ENCODE measurements at regions not wholly inside any gene's neighbourhood (a gene's known extent, or its start where the extent isn't known, plus 50 kb on each side); places are given as distances from the start of the nearest gene placed in this dataset.

- no peaks in the 10 kb centered on the region for H3K4me1 ChIP-seq (ENCODE audit: control insufficient read depth, extremely low read depth, insufficient read depth, low read length)
- no peaks in the 10 kb centered on the region for H4K20me1 ChIP-seq (replicated peaks; ENCODE audit: control insufficient read depth, extremely low read depth, insufficient read depth, low read length)
- no peaks in the 10 kb centered on the region for H3K36me3 ChIP-seq (ENCODE audit: control insufficient read depth in 2 of 2, extremely low read depth in 1 of 2, insufficient read depth in 2 of 2, low read length in 2 of 2)
- H3K9ac ChIP-seq (replicated peaks; ENCODE audit: extremely low read depth, insufficient read depth, low read length): no peak overlapping the region
- no TSS peak for BruUV-seq (replicated peaks)
- no peak overlapping the region for H3K27ac ChIP-seq (ENCODE audit: insufficient read depth, low read depth, low read length)
- TF ChIP-seq EZH2 (IDR thresholded peaks at IDR 0.05; ENCODE audit: borderline replicate concordance, low read depth, low read length, severe bottlenecking) (no peak), CTCF (IDR thresholded peaks at IDR 0.05; ENCODE audit: extremely low read depth in 1 of 2, insufficient read depth in 1 of 2, low read depth in 1 of 2, low read length in 2 of 2) (no peak), POLR2A (IDR thresholded peaks at IDR 0.05; ENCODE audit: low read depth, low read length) (no peak), POLR2AphosphoS5 (IDR thresholded peaks at IDR 0.05; ENCODE audit: insufficient read depth, low read depth, low read length) (no peak), JUN (IDR thresholded peaks at IDR 0.05; ENCODE audit: borderline replicate concordance, insufficient read depth, insufficient read length, low read depth) (no peak), GATA2 (IDR thresholded peaks at IDR 0.05; ENCODE audit: insufficient read depth, insufficient read length, low read depth, low read length) (no peak), MYC (IDR thresholded peaks at IDR 0.05; ENCODE audit: low read depth, low read length) (no peak), FOS (IDR thresholded peaks at IDR 0.05; ENCODE audit: borderline replicate concordance, insufficient read depth, low read length) (no peak)
- TF ChIP-seq, protein P1, sequence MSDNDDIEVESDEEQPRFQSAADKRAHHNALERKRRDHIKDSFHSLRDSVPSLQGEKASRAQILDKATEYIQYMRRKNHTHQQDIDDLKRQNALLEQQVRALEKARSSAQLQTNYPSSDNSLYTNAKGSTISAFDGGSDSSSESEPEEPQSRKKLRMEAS (IDR thresholded peaks at IDR 0.05; ENCODE audit: insufficient read depth, insufficient read length): no peak
- H3K79me2 ChIP-seq (ENCODE audit: control insufficient read depth, insufficient read depth, low read length): no peaks in the 10 kb centered on the region
- intact Hi-C loops (cut with micrococcal nuclease): no loop called here
- ChIA-PET POLR2A (no interaction called here), CTCF (no interaction called here)
- no peak overlapping the region for H2AFZ ChIP-seq (ENCODE audit: low read depth, low read length)
- no peaks in the 10 kb centered on the region for H3K9me1 ChIP-seq (replicated peaks; ENCODE audit: control insufficient read depth, extremely low read depth, insufficient read depth, low read length)
- FAIRE-seq: no peak
- DNase-seq (ENCODE audit: low read depth, low spot score): no peak
- no peak overlapping the region for H3K4me3 ChIP-seq (replicated peaks in 1 of 3; ENCODE audit: insufficient read depth in 1 of 3, low read depth in 1 of 3, low read length in 3 of 3)
- no peaks in the 10 kb centered on the region for H3K9me3 ChIP-seq (replicated peaks; ENCODE audit: control insufficient read depth, insufficient read depth, low read length)
- dilution Hi-C loops (cut with MboI; ENCODE audit: extremely low pct_ligation_motif_present, low sequenced_read_pairs): no loop called here
- no peaks in the 10 kb centered on the region for H3K27me3 ChIP-seq (ENCODE audit: control insufficient read depth in 2 of 2, insufficient read depth in 2 of 2, low read length in 2 of 2)
- H3K4me2 ChIP-seq (ENCODE audit: insufficient read depth, low read length): no peak overlapping the region
These were observed 335.6 kb downstream of the LRRIQ3 start for GRCh38 chr1:73862355-73862754.

Data from endothelial cell of umbilical vein (primary cell).